ENCODE measurements at regions not wholly inside any gene's neighbourhood (a gene's known extent, or its start where the extent isn't known, plus 50 kb on each side); places are given as distances from the start of the nearest gene placed in this dataset.

DNA sequence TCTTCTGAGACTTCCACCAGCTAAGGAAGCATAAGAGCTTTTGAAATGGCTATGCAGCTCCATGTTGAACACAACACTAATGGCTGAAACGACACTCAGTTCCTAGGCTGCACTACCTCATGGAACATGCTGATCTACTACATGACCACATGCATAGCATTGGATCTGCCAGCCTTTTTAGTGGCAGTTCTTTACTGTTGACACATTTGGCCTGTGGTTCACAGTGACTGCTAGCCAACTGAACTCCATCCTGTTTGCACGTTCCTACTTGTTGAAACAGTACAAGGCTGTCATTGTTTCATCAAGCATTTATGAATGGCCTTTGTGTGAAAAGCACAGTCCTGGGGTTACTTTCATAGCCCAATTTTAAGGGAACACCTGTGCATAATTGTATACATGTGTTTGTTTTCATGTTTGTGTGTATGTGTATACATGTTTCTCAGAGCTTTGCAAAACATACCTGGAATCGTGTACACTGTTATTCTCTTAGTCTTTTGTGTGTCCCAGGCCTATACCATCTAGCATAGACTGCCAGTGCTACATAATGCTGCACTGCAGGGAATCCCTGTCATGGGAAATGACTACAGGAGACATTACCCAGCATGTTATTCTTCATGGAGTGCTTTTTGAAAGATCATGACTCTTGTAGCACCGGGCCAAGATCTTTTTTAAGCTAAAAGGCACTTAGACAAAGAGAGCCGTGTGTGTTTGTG, 179.6 kb upstream of the ESRRG start:
- TF ChIP-seq, protein P1, sequence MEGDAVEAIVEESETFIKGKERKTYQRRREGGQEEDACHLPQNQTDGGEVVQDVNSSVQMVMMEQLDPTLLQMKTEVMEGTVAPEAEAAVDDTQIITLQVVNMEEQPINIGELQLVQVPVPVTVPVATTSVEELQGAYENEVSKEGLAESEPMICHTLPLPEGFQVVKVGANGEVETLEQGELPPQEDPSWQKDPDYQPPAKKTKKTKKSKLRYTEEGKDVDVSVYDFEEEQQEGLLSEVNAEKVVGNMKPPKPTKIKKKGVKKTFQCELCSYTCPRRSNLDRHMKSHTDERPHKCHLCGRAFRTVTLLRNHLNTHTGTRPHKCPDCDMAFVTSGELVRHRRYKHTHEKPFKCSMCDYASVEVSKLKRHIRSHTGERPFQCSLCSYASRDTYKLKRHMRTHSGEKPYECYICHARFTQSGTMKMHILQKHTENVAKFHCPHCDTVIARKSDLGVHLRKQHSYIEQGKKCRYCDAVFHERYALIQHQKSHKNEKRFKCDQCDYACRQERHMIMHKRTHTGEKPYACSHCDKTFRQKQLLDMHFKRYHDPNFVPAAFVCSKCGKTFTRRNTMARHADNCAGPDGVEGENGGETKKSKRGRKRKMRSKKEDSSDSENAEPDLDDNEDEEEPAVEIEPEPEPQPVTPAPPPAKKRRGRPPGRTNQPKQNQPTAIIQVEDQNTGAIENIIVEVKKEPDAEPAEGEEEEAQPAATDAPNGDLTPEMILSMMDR (IDR thresholded peaks at IDR 0.05; ENCODE audit: low read depth, low read length, poor library complexity, severe bottlenecking): no peak
- TF ChIP-seq EZH2phosphoT487 (IDR thresholded peaks at IDR 0.05; ENCODE audit: borderline replicate concordance, low read length): no peak

Measured in DOHH2 (cell line).